PC-9 (cell line): ENCODE measurements at regions not wholly inside any gene's neighbourhood (a gene's known extent, or its start where the extent isn't known, plus 50 kb on each side); places are given as distances from the start of the nearest gene placed in this dataset.

Source experiments
- CTCF ChIP-seq: fragments of 200-600 bp; sonication (generic); conservative IDR thresholded peaks from 2 replicates; pipeline ENCODE4 v1.6.1; 2017; ENCODE audit warnings: mixed run types, antibody characterized with exemption, mild to moderate bottlenecking, moderate library complexity
- EZH2 ChIP-seq: fragments of 200-600 bp; sonication (generic); IDR thresholded peaks from 2 replicates; pipeline ENCODE4 v1.8.0; 2017; ENCODE audit warnings: antibody characterized with exemption, low read depth

- TF ChIP-seq EZH2: no peak
- no peak for TF ChIP-seq CTCF
Observed at GRCh38 chr2:109057686-109058085, 68.7 kb upstream of the EDAR start.
